ENCODE measurements at regions not wholly inside any gene's neighbourhood (a gene's known extent, or its start where the extent isn't known, plus 50 kb on each side); places are given as distances from the start of the nearest gene placed in this dataset.

GRCh38 chr4:108370291-108371141 is 201.8 kb upstream of the LEF1 start:
- H3K4me3 ChIP-seq (ENCODE audit: low read length) = no peak overlapping the region
- no peaks in the 10 kb centered on the region for H3K27me3 ChIP-seq (ENCODE audit: control insufficient read depth, insufficient read depth, low read length)
- WGBS (ENCODE audit: insufficient coverage, insufficient read length) = no CpG with 5 or more reads among the region's 21 CpGs
- DNase-seq (ENCODE audit: low read depth, low spot score) = no peak
- H3K36me3 ChIP-seq (ENCODE audit: control insufficient read depth, insufficient read depth, low read length) = no peaks in the 10 kb centered on the region
- H3K4me1 ChIP-seq (ENCODE audit: control insufficient read depth, insufficient read depth, low read length) = no peaks in the 10 kb centered on the region
- H3K27ac ChIP-seq (ENCODE audit: low read length) = no peak overlapping the region
- no peaks in the 10 kb centered on the region for H3K9me3 ChIP-seq (ENCODE audit: control insufficient read depth, insufficient read depth, low read length)

GRCh38 chr4:108369035-108369655 is 200.4 kb upstream of the LEF1 start:
- Histone ChIP-seq H3K27ac (ENCODE audit: low read length) (no peak overlapping the region), H3K9me3 (ENCODE audit: control insufficient read depth, insufficient read depth, low read length) (no peaks in the 10 kb centered on the region), H3K27me3 (ENCODE audit: control insufficient read depth, insufficient read depth, low read length) (no peaks in the 10 kb centered on the region), H3K36me3 (ENCODE audit: control insufficient read depth, insufficient read depth, low read length) (no peaks in the 10 kb centered on the region), H3K4me3 (ENCODE audit: low read length) (no peak overlapping the region), H3K4me1 (ENCODE audit: control insufficient read depth, insufficient read depth, low read length) (no peaks in the 10 kb centered on the region)
- DNase-seq (ENCODE audit: low read depth, low spot score) = no peak
- no CpG with 5 or more reads among the region's 5 CpGs for WGBS (ENCODE audit: insufficient coverage, insufficient read length)

- Histone ChIP-seq H3K4me3 (ENCODE audit: low read length) (no peak overlapping the region), H3K36me3 (ENCODE audit: control insufficient read depth, insufficient read depth, low read length) (no peaks in the 10 kb centered on the region), H3K27ac (ENCODE audit: low read length) (no peak overlapping the region), H3K4me1 (ENCODE audit: control insufficient read depth, insufficient read depth, low read length) (no peaks in the 10 kb centered on the region), H3K9me3 (ENCODE audit: control insufficient read depth, insufficient read depth, low read length) (no peaks in the 10 kb centered on the region), H3K27me3 (ENCODE audit: control insufficient read depth, insufficient read depth, low read length) (no peaks in the 10 kb centered on the region)
- WGBS (ENCODE audit: insufficient coverage, insufficient read length) = no CpG with 5 or more reads among the region's 2 CpGs
- DNase-seq (ENCODE audit: low read depth, low spot score) = no peak
Observed at GRCh38 chr4:108367751-108368150, 199.0 kb upstream of the LEF1 start.

- no peaks in the 10 kb centered on the region for H3K36me3 ChIP-seq (ENCODE audit: control insufficient read depth, insufficient read depth, low read length)
- no peaks in the 10 kb centered on the region for H3K4me1 ChIP-seq (ENCODE audit: control insufficient read depth, insufficient read depth, low read length)
- no CpG with 5 or more reads among the region's 1 CpG for WGBS (ENCODE audit: insufficient coverage, insufficient read length)
- no peak overlapping the region for H3K4me3 ChIP-seq (ENCODE audit: low read length)
- no peak overlapping the region for H3K27ac ChIP-seq (ENCODE audit: low read length)
- H3K9me3 ChIP-seq (ENCODE audit: control insufficient read depth, insufficient read depth, low read length) = no peaks in the 10 kb centered on the region
- no peaks in the 10 kb centered on the region for H3K27me3 ChIP-seq (ENCODE audit: control insufficient read depth, insufficient read depth, low read length)
- DNase-seq (ENCODE audit: low read depth, low spot score) = no peak
Observed at GRCh38 chr4:108366716-108367115, 198.0 kb upstream of the LEF1 start.

GRCh38 chr4:108365551-108365950 is 196.8 kb upstream of the LEF1 start:
- Histone ChIP-seq H3K9me3 (ENCODE audit: control insufficient read depth, insufficient read depth, low read length) (no peaks in the 10 kb centered on the region), H3K36me3 (ENCODE audit: control insufficient read depth, insufficient read depth, low read length) (no peaks in the 10 kb centered on the region), H3K4me1 (ENCODE audit: control insufficient read depth, insufficient read depth, low read length) (no peaks in the 10 kb centered on the region), H3K27me3 (ENCODE audit: control insufficient read depth, insufficient read depth, low read length) (no peaks in the 10 kb centered on the region), H3K4me3 (ENCODE audit: low read length) (no peak overlapping the region), H3K27ac (ENCODE audit: low read length) (no peak overlapping the region)
- no peak for DNase-seq (ENCODE audit: low read depth, low spot score)
- no CpG with 5 or more reads among the region's 7 CpGs for WGBS (ENCODE audit: insufficient coverage, insufficient read length)

- H3K4me1 ChIP-seq (ENCODE audit: control insufficient read depth, insufficient read depth, low read length) = no peaks in the 10 kb centered on the region
- H3K36me3 ChIP-seq (ENCODE audit: control insufficient read depth, insufficient read depth, low read length) = no peaks in the 10 kb centered on the region
- no peaks in the 10 kb centered on the region for H3K9me3 ChIP-seq (ENCODE audit: control insufficient read depth, insufficient read depth, low read length)
- H3K27me3 ChIP-seq (ENCODE audit: control insufficient read depth, insufficient read depth, low read length) = no peaks in the 10 kb centered on the region
- no peak for DNase-seq (ENCODE audit: low read depth, low spot score)
- no peak overlapping the region for H3K27ac ChIP-seq (ENCODE audit: low read length)
- H3K4me3 ChIP-seq (ENCODE audit: low read length) = no peak overlapping the region
- WGBS (ENCODE audit: insufficient coverage, insufficient read length) = no CpG with 5 or more reads among the region's 3 CpGs
Observed at GRCh38 chr4:108361886-108362285, 193.2 kb upstream of the LEF1 start.

GRCh38 chr4:108361446-108361820 is 192.7 kb upstream of the LEF1 start:
- Histone ChIP-seq H3K4me3 (ENCODE audit: low read length) (no peak overlapping the region), H3K9me3 (ENCODE audit: control insufficient read depth, insufficient read depth, low read length) (no peaks in the 10 kb centered on the region), H3K36me3 (ENCODE audit: control insufficient read depth, insufficient read depth, low read length) (no peaks in the 10 kb centered on the region), H3K27ac (ENCODE audit: low read length) (no peak overlapping the region), H3K27me3 (ENCODE audit: control insufficient read depth, insufficient read depth, low read length) (no peaks in the 10 kb centered on the region), H3K4me1 (ENCODE audit: control insufficient read depth, insufficient read depth, low read length) (no peaks in the 10 kb centered on the region)
- DNase-seq (ENCODE audit: low read depth, low spot score) = no peak
- no CpG with 5 or more reads among the region's 2 CpGs for WGBS (ENCODE audit: insufficient coverage, insufficient read length)

- no peak for DNase-seq (ENCODE audit: low read depth, low spot score)
- H3K4me1 ChIP-seq (ENCODE audit: control insufficient read depth, insufficient read depth, low read length) = no peaks in the 10 kb centered on the region
- H3K4me3 ChIP-seq (ENCODE audit: low read length) = no peak overlapping the region
- no peaks in the 10 kb centered on the region for H3K9me3 ChIP-seq (ENCODE audit: control insufficient read depth, insufficient read depth, low read length)
- no peaks in the 10 kb centered on the region for H3K36me3 ChIP-seq (ENCODE audit: control insufficient read depth, insufficient read depth, low read length)
- WGBS (ENCODE audit: insufficient coverage, insufficient read length) = no CpG with 5 or more reads among the region's 12 CpGs
- H3K27ac ChIP-seq (ENCODE audit: low read length) = no peak overlapping the region
- H3K27me3 ChIP-seq (ENCODE audit: control insufficient read depth, insufficient read depth, low read length) = no peaks in the 10 kb centered on the region
Observed at GRCh38 chr4:108360754-108361445, 192.2 kb upstream of the LEF1 start.

GRCh38 chr4:108359986-108360681 is 191.4 kb upstream of the LEF1 start:
- Histone ChIP-seq H3K27ac (ENCODE audit: low read length) (no peak overlapping the region), H3K27me3 (ENCODE audit: control insufficient read depth, insufficient read depth, low read length) (no peaks in the 10 kb centered on the region), H3K4me1 (ENCODE audit: control insufficient read depth, insufficient read depth, low read length) (no peaks in the 10 kb centered on the region), H3K4me3 (ENCODE audit: low read length) (no peak overlapping the region), H3K9me3 (ENCODE audit: control insufficient read depth, insufficient read depth, low read length) (no peaks in the 10 kb centered on the region), H3K36me3 (ENCODE audit: control insufficient read depth, insufficient read depth, low read length) (no peaks in the 10 kb centered on the region)
- DNase-seq (ENCODE audit: low read depth, low spot score) = no peak
- no CpG with 5 or more reads among the region's 10 CpGs for WGBS (ENCODE audit: insufficient coverage, insufficient read length)

Measured in iPS DF 6.9 (cell line).